NT2/D1 (cell line): ENCODE measurements at regions not wholly inside any gene's neighbourhood (a gene's known extent, or its start where the extent isn't known, plus 50 kb on each side); places are given as distances from the start of the nearest gene placed in this dataset.

Experiments
- SUZ12 ChIP-seq: IDR thresholded peaks from 2 replicates; pipeline ENCODE4 v1.6.1; 2011; ENCODE audit not compliant: insufficient read length, insufficient read depth; ENCODE audit errors: extremely low read depth
- YY1 ChIP-seq: IDR thresholded peaks from 2 replicates; pipeline ENCODE4 v1.6.1; 2011; ENCODE audit not compliant: insufficient read length, insufficient read depth
- ZNF274 ChIP-seq: IDR thresholded peaks from 2 replicates; pipeline ENCODE4 v1.6.1; 2011; ENCODE audit warnings: mild to moderate bottlenecking, low read depth, low read length

- no peak for TF ChIP-seq ZNF274
- no peak for TF ChIP-seq YY1
- TF ChIP-seq SUZ12: no peak
These were observed 419.6 kb upstream of the B3GALT2 start for GRCh38 chr1:193606035-193606434.
